ENCODE measurements at regions not wholly inside any gene's neighbourhood (a gene's known extent, or its start where the extent isn't known, plus 50 kb on each side); places are given as distances from the start of the nearest gene placed in this dataset.

DNA sequence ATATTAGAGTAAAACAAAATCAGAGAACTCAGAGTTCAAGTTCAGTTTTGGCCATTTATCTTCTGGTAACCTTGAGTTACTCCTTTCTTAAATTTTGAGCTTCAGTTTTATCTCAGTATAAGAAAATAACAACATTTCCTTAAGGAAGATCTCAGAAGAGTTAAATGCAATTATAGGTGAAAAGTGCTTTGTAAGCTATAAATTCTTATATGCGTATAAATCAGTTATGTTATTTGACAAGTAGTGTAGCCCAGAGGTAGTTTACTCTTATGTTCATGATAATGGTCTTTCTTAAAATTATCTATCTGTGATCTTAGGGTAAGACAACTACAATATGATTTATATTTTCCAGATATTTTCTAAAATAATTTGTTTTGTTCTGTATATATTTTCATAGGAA lies 89.8 kb downstream of the LHX9 start:
- Histone ChIP-seq H3K9me3 (no peaks in the 10 kb centered on the region), H3K36me3 (no peaks in the 10 kb centered on the region), H3K27me3 (no peaks in the 10 kb centered on the region), H3K27ac (no peak overlapping the region), H3K4me1 (no peaks in the 10 kb centered on the region), H3K4me3 (no peak overlapping the region)
- TF ChIP-seq, protein P1, sequence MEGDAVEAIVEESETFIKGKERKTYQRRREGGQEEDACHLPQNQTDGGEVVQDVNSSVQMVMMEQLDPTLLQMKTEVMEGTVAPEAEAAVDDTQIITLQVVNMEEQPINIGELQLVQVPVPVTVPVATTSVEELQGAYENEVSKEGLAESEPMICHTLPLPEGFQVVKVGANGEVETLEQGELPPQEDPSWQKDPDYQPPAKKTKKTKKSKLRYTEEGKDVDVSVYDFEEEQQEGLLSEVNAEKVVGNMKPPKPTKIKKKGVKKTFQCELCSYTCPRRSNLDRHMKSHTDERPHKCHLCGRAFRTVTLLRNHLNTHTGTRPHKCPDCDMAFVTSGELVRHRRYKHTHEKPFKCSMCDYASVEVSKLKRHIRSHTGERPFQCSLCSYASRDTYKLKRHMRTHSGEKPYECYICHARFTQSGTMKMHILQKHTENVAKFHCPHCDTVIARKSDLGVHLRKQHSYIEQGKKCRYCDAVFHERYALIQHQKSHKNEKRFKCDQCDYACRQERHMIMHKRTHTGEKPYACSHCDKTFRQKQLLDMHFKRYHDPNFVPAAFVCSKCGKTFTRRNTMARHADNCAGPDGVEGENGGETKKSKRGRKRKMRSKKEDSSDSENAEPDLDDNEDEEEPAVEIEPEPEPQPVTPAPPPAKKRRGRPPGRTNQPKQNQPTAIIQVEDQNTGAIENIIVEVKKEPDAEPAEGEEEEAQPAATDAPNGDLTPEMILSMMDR (IDR thresholded peaks at IDR 0.05) = no peak
- intact Hi-C loops (cut with DNase I) = no loop called here
- ATAC-seq = no peak
- DNase-seq = no peak

DNA sequence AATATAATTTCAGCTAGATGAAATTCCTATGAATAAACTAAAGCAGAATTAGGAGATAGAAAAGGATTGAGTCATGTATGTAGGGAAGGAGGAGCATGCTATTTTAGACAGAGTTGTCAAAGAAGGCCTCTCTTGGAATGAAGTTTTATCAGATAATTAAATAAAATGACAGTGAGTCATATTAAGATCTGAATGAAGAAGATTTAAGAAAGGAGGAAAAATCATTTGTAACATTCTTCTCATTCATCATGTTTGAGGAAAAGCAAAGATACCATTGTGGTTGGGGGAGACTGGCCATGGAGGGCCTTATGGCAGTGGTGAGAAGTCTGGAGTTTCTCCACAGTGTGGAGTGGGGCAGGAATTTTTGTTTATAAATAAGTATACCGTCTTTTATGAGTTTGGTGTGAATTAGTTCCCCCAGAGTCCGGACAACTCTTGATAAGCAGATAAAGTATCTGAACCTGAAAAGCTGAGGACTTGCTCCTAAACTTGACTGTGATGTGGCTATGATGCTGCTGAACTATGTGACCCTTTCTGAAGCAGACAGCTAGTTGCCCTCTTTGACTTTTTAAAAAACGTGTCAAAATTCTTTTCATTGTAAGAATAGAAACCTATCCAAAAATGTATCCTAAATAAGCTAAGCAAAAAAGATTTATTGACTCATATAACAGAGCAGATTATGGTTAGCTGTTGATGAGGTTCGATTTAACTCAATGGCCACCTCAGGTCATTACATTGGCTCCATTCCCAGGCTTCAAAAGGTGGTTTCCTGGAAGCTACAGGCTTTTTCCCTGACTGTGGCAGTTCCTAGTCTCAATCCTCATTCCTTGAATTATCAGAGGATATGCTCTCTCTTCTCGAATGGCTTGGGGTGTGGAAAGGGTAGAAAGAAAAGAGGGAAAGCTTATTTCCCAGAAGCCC lies 90.8 kb downstream of the LHX9 start:
- DNase-seq (no peak), ATAC-seq (no peak)
- Histone ChIP-seq H3K36me3 (no peaks in the 10 kb centered on the region), H3K4me1 (no peaks in the 10 kb centered on the region), H3K4me3 (no peak overlapping the region), H3K9me3 (no peaks in the 10 kb centered on the region), H3K27ac (no peak overlapping the region), H3K27me3 (no peaks in the 10 kb centered on the region)
- TF ChIP-seq, protein P1 (IDR thresholded peaks at IDR 0.05) = no peak
- intact Hi-C loops (cut with DNase I) = no loop called here

DNA sequence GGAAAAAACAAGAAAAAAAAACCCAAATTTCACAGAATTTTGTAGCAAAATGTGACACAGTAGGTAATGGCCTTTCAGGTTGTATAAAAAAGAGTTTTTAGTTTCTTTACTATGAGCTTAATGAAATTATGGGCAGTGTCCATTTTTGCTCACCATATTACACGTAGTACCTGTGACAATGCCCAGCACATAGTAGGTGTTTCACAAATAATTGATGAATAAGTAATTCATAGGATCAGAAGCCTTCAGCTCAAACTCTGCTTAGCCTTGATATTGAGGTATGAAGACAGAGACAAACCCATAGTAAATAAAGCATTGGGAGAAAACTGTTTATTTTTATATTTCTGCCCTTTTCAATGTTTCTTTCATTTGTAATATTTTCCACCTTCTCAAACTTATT lies 97.2 kb downstream of the LHX9 start:
- H3K36me3 ChIP-seq = no peaks in the 10 kb centered on the region
- DNase-seq (no peak), ATAC-seq (no peak)
- no peak overlapping the region for H3K27ac ChIP-seq
- H3K4me3 ChIP-seq = no peak overlapping the region
- no peaks in the 10 kb centered on the region for H3K27me3 ChIP-seq
- H3K9me3 ChIP-seq = no peaks in the 10 kb centered on the region
- intact Hi-C loops (cut with DNase I) = no loop called here
- TF ChIP-seq, protein P1 (IDR thresholded peaks at IDR 0.05) = no peak
- H3K4me1 ChIP-seq = no peaks in the 10 kb centered on the region

DNA sequence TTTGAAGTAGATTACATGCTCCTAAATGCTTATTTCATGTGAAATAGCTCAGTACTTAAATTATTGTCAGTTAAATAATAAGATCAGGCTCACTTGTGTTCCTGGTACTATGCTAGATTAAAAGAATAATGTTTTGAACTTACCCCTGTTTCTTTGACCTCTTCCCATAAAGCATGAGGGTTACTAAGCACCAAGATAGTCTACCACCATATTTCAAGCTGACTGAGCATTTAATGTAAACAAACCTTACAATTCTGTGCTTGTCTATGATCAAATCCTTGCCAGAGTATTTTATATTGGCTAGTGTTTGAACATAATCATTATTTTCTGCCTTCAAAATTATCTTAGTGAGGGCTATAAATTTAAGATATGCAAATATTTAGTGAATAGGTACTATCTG lies 98.1 kb downstream of the LHX9 start:
- Histone ChIP-seq H3K27ac (no peak overlapping the region), H3K27me3 (no peaks in the 10 kb centered on the region), H3K4me3 (no peak overlapping the region), H3K9me3 (no peaks in the 10 kb centered on the region), H3K4me1 (no peaks in the 10 kb centered on the region), H3K36me3 (no peaks in the 10 kb centered on the region)
- TF ChIP-seq, protein P1 (IDR thresholded peaks at IDR 0.05) = no peak
- intact Hi-C loops (cut with DNase I) = no loop called here
- no peak for ATAC-seq
- DNase-seq = no peak

DNA sequence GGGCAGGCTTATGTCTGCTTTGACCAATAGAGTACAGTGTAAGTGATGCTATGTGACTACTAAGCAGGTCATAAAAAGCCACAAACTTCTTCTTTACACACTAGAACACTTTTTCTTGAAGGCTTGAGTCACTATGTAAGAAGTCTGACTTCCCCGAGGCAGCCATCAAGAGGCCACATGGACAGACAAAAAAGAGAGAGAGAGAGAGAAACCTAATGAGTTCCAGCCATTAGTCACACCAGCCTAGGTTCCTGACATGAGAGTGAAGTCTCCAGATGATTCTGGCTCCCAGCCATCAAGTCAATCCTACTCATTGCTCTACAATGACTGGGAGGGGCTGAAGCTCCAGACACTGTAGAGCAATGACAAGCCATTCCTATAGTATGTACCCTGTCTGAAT lies 101.4 kb downstream of the LHX9 start:
- H3K9me3 ChIP-seq = no peaks in the 10 kb centered on the region
- no peaks in the 10 kb centered on the region for H3K4me1 ChIP-seq
- H3K27me3 ChIP-seq = no peaks in the 10 kb centered on the region
- no peak overlapping the region for H3K4me3 ChIP-seq
- TF ChIP-seq, protein P1 (IDR thresholded peaks at IDR 0.05) = no peak
- ATAC-seq (no peak), DNase-seq (no peak)
- H3K27ac ChIP-seq = no peak overlapping the region
- H3K36me3 ChIP-seq = no peaks in the 10 kb centered on the region
- intact Hi-C loops (cut with DNase I) = no loop called here

Measured in upper lobe of right lung (tissue), 1 donor.